Psoas muscle (tissue), 7 donors: ENCODE measurements at regions not wholly inside any gene's neighbourhood (a gene's known extent, or its start where the extent isn't known, plus 50 kb on each side); places are given as distances from the start of the nearest gene placed in this dataset.

ENCODE experiments used
- ATAC-seq, 4 donors: fragments of 200-7000 bp; cut with Tn5 transposase; one replicate each; pipeline ENCODE4 v1.9.1; 2020; ENCODE audit warnings: moderate library complexity in 3 of 4, mild to moderate bottlenecking in 2 of 4
- DNase-seq, 2 donors: peaks; one replicate each; pipeline ENCODE4 v3.0.0-alpha.2; 2020
- H3K27ac ChIP-seq: fragments of 200-600 bp; one replicate; pipeline ENCODE4 v1.8.0; 2022
- H3K27me3 ChIP-seq, 3 donors: fragments of 200-600 bp in 1 of 3; one replicate each; pipeline versions ENCODE4 v1.6.1 to v1.8.0; 2013 to 2022; ENCODE audit warnings: low read length in 2 of 3, mild to moderate bottlenecking in 2 of 3, moderate library complexity in 1 of 3; ENCODE audit not compliant: insufficient read depth in 3 of 3
- H3K36me3 ChIP-seq, 2 donors: fragments of 200-600 bp in 1 of 2; one replicate each; pipeline versions ENCODE4 v1.6.1 to v1.8.0; 2013 to 2022; ENCODE audit warnings: low read depth in 1 of 2, mild to moderate bottlenecking in 1 of 2, moderate library complexity in 1 of 2; ENCODE audit not compliant: insufficient read depth in 1 of 2
- H3K4me1 ChIP-seq: fragments of 200-600 bp; one replicate; pipeline ENCODE4 v1.8.0; 2022
- H3K4me3 ChIP-seq: fragments of 200-600 bp; one replicate; pipeline ENCODE4 v1.8.0; 2022; ENCODE audit warnings: mild to moderate bottlenecking
- H3K9me3 ChIP-seq: fragments of 200-600 bp; one replicate; pipeline ENCODE4 v1.8.0; 2022
- CTCF ChIP-seq: fragments of 200-600 bp; IDR thresholded peaks from one replicate; pipeline ENCODE4 v1.8.0; 2022; ENCODE audit warnings: antibody characterized with exemption
- WGBS, 3 donors: extraction: QIAGEN DNeasy Blood & Tissue Kit; methylation state at CpG; one replicate each; pipeline versions ENCODE4 v1.1.6 to v1.1.7; 2013; 5-methylcytosine and 5-hydroxymethylcytosine counted together
- intact Hi-C, 2 donors: fragments of 100-400 bp; cut with DNase I; formaldehyde crosslinking; loops; one replicate each; pipeline versions ENCODE4 v1.11.0 to v1.14.2; 2022
- donor health status: healthy with polysubstance abuse.
- donor health status: DM: no; HTN: no; CAD: no; lungs with moderate emphysema.
- donor health status: Bipolar disorder and iron deficiency.
- donor health status: healthy.
- donor health status: DM: yes; HTN: yes; CAD: no.
- donor health status: DM: no; HTN: no; CAD: no.
- donor health status: DM: yes; HTN: yes; CAD: no.

GRCh38 chr10:62626817-62627216 lies 177.7 kb upstream of the ADO start:
- WGBS, 3 donors: 16 to 27% (median 20%) methylated on average over 2 of the region's 2 CpGs
- no peak for DNase-seq

GRCh38 chr10:62627983-62628382 lies 176.5 kb upstream of the ADO start:
- no peak for ATAC-seq

More at GRCh38 chr10:62626817-62627216, 177.7 kb upstream of the ADO start:
- no peak for TF ChIP-seq CTCF
- Histone ChIP-seq H3K27ac (no peak overlapping the region), H3K4me1 (no peaks in the 10 kb centered on the region), H3K36me3 (no peaks in the 10 kb centered on the region), H3K9me3 (no peaks in the 10 kb centered on the region), H3K27me3 (no peaks in the 10 kb centered on the region), H3K4me3 (no peak overlapping the region)
- no peak for ATAC-seq
- intact Hi-C loops: no loop called here

GRCh38 chr10:62631241-62631640 lies 173.3 kb upstream of the ADO start:
- no peaks in the 10 kb centered on the region for H3K4me1 ChIP-seq
- no peak overlapping the region for H3K4me3 ChIP-seq
- no peak overlapping the region for H3K27ac ChIP-seq
- H3K9me3 ChIP-seq: no peaks in the 10 kb centered on the region
- no peak for TF ChIP-seq CTCF
- WGBS, 3 donors: 63 to 100% (median 96%) methylated on average over 1 of the region's 1 CpG
- intact Hi-C loops: no loop called here
- ATAC-seq (no peak), DNase-seq (no peak)
- no peaks in the 10 kb centered on the region for H3K36me3 ChIP-seq
- H3K27me3 ChIP-seq: no peaks in the 10 kb centered on the region

More at GRCh38 chr10:62627983-62628382, 176.5 kb upstream of the ADO start:
- no peaks in the 10 kb centered on the region for H3K4me1 ChIP-seq
- no peaks in the 10 kb centered on the region for H3K9me3 ChIP-seq
- H3K4me3 ChIP-seq: no peak overlapping the region
- WGBS, 3 donors: 69 to 72% (median 72%) methylated on average over 4 of the region's 4 CpGs
- no peak for DNase-seq
- H3K27me3 ChIP-seq: no peaks in the 10 kb centered on the region
- no peaks in the 10 kb centered on the region for H3K36me3 ChIP-seq
- H3K27ac ChIP-seq: no peak overlapping the region
- no peak for TF ChIP-seq CTCF
- intact Hi-C loops: no loop called here

- no peak overlapping the region for H3K4me3 ChIP-seq
Measured at GRCh38 chr10:62632071-62632809, 172.3 kb upstream of the ADO start.

More at GRCh38 chr10:62632071-62632809, 172.3 kb upstream of the ADO start:
- Histone ChIP-seq H3K36me3 (no peaks in the 10 kb centered on the region), H3K9me3 (no peaks in the 10 kb centered on the region), H3K27me3 (no peaks in the 10 kb centered on the region), H3K4me1 (no peaks in the 10 kb centered on the region), H3K27ac (no peak overlapping the region)
- DNase-seq: no peak
- intact Hi-C loops: no loop called here
- TF ChIP-seq CTCF: no peak
- ATAC-seq: peak in 2 of 4 donors; percentile 41 to 58
- 43 to 45% (median 44%) methylated on average over 12 of the region's 12 CpGs for WGBS, 3 donors
